Sciatic nerve (tissue), 2 donors: ENCODE measurements at regions not wholly inside any gene's neighbourhood (a gene's known extent, or its start where the extent isn't known, plus 50 kb on each side); places are given as distances from the start of the nearest gene placed in this dataset.

Experiments
- ATAC-seq: fragments of 200-7000 bp; cut with Tn5 transposase; one replicate; pipeline ENCODE4 v1.9.1; 2020; ENCODE audit warnings: mild to moderate bottlenecking, moderate library complexity
- DNase-seq: peaks from one replicate; pipeline ENCODE4 v3.0.0-alpha.2; 2020; ENCODE audit warnings: low spot score
- intact Hi-C: fragments of 100-400 bp; cut with DNase I; formaldehyde crosslinking; loops from one replicate; pipeline ENCODE4 v1.14.2; 2022
- donor health status: DM: no; HTN: no; CAD: no.
- donor health status: DM: no; HTN: no; CAD: no.

DNA sequence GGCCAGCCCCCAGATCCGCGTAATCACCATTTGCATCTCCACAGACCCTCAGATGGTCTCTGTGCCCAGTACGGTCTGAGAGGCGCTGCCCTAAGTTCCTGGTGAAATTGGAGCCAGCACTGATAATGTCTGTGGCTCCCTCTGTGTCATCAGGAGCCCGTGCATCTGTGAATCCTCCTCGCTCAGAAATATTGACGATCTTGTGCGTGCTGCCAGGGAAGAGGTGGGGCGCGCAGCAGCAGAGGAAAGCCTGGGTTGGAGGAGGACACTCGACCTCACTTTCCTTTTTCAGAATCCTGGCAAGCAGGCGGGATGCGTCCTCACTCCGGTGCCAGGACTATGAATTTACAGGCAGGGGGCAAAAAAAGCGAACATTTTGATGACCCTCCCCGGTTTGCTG, 686.1 kb upstream of the SALL3 start:
- intact Hi-C loops = no loop called here
- peak; percentile 22 for ATAC-seq

DNA sequence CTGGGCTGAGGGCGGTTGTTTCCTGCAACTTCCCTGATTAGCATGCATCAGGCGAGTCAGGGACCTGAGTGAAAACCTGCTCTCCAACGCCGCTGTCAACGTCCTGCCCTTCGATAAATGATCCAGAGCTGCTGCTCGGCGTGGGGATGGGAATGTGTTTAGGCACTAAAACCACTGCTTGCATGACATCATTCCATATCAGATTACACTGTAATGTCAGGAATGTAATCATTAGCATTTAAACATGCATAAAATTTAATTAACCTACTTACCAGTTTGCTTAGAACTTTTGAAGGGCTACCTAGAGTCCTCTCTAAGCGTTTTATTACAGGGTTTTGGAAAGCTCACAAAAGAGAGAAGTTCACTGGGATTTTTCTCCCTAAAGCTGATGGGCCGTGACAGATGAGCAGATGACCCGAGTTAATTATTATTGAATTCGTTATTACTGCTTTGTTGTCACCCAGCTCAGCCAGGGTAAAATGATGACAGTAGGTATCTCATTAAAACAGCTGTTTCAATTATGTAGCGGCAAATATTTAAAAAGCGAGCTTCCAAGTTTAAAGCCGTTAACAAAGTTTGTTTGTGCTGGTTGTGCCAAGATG, 685.6 kb upstream of the SALL3 start:
- intact Hi-C loops = no loop called here
- ATAC-seq = no peak
- DNase-seq = no peak

More for the DNA sequence above, 686.1 kb upstream of the SALL3 start:
- no peak for DNase-seq

DNA sequence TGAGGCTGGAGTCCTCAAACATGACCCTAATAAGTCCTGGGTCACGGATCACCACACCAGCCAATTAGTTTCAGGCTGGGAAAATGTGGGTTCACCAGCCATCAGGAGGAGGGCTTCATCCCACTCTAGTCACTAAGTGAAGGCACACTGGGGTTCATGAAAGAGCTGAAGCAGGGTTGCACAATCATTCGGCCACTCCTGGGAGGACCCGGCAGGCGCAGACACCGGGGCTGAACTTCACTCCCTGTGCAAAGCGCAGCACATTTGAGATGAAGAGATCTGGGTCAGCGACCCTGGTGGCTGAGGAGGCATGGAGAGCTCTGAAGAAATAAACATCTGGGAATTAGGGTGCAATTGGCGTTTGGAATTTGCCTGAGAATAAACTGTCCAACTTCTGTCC, 684.4 kb upstream of the SALL3 start:
- intact Hi-C loops = no loop called here
- ATAC-seq (no peak), DNase-seq (no peak)

DNA sequence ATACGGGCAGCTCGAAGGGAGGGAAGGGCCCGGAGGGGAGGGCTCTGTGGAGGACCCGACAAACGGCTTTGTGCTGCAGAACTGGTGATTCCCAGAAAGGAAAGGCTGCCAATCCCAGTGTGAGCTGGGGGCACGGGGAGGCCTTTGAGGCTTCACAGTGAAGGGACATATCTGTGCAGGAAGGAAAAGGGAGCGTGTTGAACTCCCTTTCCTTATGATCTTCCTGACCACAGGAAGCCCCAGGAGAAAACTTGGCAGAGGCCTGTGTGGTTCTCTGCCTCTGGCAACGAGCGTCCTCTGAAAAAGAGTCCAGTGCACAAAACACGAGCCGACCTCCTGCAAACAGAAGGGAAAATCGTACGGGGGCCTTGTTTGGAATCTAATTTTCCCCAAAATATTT, 683.5 kb upstream of the SALL3 start:
- intact Hi-C loops = no loop called here
- no peak for ATAC-seq
- DNase-seq = no peak

DNA sequence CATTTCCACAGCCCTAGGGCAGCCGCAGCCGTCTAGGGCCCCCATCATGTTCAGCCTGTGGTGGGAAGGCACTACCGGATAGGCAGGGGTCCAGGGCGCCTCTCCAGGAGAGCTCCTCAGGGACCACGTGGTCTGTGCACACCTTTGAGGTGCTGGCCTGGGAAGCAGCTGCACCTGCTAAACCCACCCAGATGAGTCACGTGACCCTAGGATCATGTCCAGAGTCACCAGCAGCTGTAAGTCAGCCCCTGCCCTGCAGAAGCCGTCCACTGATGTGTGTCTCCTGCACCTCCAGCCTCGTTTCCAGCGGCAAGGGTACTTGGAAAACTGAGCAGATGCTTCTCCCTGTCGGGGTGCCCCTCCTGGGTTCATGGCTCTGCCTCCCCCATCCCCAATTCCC, 682.6 kb upstream of the SALL3 start:
- intact Hi-C loops = no loop called here

DNA sequence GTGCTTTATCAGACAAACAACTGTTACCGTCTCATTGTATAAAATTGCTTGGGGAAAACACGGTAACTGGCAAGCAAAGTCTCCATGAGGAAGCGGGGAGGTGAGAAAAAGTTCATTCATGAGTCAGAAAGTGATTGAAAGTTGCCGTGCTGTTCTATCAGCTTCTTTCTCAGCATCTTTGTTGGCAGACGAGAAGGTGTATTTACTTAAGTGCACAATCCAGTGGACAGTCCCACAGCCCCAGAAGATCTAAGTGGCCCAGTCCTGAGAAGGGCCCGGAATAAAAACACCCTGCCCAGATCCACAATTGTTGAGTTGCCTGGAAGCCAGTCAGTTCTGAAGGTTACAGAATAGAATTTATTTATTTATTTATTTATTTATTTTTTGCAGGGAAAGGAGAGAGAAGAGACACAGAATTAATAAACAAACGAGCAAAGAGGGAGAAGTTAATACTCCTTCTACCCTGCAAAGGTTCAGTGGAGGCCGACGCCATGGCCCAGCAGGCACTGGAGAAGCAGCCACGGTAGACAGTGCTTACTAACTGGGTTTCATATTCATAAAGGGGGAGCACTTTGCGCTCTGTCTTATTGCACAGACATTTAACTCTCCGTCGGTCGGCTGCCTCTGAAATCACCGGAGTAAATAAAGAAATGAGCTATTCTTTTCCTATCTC, 676.0 kb upstream of the SALL3 start:
- DNase-seq (no peak), ATAC-seq (no peak)
- intact Hi-C loops = no loop called here

More for the DNA sequence above, 682.6 kb upstream of the SALL3 start:
- ATAC-seq = no peak
- DNase-seq = no peak

DNA sequence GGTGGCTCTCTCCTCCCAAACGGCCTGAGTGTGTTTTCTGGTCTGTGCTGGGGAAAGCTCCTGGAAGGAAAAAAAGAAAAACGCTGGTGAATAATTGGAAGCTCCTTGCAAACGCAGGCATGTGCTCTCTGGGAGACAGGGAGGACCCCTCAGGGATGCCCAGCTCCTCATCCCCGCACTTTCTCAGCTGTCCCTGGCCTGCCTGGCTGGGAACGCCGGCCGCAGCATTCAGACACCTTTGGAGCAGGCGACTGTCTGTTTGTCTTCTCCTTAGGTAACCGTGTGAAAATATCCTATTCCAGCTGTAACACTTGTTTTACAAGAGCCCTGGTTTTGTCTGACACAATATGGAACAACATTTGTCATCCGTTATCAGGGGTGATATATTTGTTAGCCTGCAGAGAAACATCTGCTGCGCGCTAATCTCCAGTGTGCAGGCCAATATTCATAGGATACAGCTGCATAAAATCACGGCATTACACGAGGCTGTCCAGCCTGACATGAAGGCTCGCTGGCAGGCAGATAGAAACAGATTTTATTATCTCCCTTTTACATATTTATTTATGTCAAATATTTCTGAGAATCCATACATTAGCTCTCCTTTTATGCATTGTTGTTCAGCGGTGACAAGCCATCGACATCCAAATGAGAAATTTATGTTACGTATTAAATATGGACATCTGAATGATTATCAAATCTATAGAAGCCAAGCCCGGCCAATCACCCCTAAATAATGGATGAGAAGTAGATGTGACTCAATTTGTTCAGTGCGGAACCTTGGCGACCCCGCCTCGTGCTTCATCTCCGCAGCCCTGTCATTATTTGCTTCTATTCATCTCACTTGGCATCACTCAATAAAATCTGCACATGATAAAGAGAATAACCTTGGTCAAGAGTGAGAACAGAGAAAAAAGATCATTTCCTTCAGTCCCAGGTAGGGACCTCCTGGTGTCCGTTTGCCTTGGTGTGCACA, 675.1 kb upstream of the SALL3 start:
- ATAC-seq (no peak), DNase-seq (no peak)
- intact Hi-C loops = no loop called here

DNA sequence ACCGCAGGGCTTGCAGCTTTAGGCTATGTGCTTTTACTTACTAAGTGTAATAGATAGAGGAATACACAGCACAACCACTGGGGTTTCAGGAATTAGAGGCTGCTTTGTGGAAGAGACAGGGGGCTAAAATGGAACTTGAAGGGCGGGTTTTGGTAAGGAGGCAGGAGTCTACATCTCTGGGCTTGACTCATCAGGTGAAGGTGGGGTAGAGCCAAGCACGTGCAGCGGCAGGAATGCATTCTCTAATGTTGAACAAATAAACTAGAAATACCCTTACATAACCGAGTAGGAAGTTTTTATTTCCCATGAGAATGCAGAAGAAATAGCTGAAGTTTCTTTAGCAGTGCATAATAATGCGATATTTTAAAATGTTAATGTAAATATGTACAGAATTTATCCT, 673.8 kb upstream of the SALL3 start:
- no peak for ATAC-seq
- DNase-seq = no peak
- intact Hi-C loops = no loop called here

DNA sequence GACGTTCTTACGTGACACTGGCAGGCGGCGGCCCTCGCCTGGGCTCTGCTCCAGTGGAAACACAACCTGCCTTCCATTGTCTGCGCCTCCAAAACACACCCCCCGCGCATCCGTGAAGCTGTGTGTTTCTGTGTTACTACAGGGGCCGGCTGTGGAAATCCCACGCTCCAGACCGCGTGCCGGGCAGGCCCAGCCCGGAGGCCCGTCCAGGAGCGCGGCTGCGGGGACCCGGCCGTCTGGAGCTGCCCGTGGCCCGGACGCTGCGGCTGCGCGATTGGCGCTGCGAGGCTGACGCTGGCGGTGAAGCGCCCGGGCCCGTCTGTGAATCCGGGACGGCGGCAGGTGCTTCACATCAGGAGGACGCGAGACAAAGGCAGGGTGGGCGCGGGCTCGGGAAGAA, 670.3 kb upstream of the SALL3 start:
- DNase-seq = no peak
- intact Hi-C loops = no loop called here
- ATAC-seq = no peak

DNA sequence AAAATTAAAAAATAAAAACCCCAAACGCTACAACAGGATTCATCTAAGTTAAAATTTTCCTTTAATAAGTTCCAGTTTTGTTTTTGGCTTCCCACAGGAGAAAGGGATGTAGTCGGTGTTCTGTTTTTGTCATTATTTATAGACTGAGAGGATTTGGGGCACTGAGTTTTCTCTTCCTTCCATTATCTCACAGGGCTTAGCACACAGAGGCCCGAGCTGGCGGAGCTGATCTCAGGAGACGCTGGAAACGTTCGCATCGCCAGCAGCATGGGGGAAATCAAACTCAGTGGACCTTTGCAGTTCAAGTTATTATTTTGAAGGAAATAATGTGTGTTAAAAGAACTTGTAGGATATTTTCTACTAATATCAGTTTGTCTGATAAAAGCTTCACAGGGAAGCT, 669.7 kb upstream of the SALL3 start:
- DNase-seq (no peak), ATAC-seq (no peak)
- intact Hi-C loops = no loop called here

DNA sequence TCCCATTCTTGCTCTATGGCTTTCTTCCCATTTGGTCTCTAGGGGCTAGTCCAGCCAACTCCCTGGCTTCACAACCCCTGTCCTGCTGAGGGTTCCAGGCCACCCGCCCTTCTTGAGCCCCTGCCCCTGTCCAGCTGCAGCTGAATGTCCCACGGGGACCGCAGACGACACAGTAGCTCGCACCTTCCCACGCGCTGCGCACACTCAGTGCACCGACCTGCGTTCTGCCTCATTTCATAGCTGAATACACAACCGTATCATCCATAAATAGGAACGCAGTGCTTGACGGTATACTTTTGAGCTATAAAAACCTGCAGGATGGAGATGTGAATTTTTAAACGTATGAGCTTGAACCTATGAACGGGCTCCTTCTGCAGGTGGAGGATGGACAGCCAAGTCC, 660.4 kb upstream of the SALL3 start:
- ATAC-seq = no peak
- DNase-seq = no peak
- intact Hi-C loops = no loop called here

DNA sequence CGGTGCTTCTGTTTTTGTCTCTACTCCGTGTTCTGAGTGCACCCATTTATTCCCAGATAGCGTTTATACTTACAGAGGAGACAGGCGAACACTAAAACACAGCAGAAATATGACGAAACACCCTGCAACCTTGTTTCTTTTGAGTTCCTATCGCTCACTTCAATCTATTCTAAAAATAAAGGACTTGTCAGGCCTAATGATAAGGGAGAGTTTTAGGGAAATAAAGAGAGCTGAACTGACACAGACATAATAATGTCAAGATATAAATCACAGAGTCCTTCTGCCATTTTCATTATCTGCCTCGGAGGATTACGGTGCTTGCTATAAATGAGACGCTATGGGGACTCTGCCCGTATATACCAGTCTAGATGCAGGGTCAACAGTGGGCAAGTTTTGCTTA, 659.7 kb upstream of the SALL3 start:
- DNase-seq = no peak
- intact Hi-C loops = no loop called here
- ATAC-seq = no peak

DNA sequence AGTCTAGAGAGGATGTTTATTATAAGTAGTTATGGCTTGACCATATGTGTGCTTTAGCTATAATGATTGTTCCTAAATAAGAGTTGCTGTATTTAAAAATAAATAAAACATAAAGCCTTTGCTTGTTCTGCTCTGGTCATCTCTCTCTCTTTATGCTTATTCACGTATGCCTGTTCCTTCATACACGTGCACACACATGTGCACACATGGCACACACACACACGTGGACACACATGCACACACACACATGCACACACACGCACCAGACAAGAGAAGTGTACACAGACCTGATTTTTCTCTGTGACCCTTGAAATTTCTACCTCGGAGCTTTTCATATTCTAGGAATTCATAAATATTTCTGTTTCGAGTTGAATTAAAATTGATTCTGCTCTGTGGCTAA, 658.2 kb upstream of the SALL3 start:
- intact Hi-C loops = no loop called here
- DNase-seq (no peak), ATAC-seq (no peak)

DNA sequence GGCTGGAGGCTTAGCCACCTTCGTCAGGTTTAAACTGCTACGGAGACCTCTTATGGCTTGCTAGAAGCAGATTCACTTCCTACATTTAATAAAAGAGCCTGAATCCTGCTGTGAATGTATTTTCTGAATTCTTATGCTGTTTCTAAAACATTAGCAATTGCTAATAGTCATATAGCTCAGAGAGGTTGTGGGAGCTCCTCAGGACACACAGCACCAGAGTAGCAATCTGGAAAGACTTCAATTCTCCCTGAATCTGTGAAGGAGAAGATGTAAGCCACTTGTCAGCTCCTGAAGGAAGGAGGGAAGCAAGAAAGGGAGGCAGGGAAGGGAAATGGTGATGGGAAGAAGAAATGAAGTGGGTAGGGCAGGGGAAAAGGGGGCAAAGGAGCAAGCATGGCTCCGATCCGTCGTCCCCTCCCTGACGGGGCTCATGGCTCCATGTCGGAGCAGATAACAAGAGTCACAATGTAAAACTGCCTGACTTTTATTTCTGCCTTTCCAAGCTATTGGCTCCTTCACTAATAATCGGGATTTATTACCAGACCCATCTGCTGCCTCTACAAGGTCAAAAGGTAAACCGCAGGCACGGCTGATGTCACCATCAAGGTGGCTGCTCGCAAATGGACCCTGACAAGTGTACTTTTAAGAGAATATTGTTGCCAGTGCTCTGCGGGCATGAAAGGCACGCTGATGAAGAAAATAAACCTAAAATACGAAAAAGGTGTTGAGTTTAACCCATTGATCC, 656.0 kb upstream of the SALL3 start:
- intact Hi-C loops = no loop called here
- no peak for DNase-seq
- ATAC-seq = no peak

DNA sequence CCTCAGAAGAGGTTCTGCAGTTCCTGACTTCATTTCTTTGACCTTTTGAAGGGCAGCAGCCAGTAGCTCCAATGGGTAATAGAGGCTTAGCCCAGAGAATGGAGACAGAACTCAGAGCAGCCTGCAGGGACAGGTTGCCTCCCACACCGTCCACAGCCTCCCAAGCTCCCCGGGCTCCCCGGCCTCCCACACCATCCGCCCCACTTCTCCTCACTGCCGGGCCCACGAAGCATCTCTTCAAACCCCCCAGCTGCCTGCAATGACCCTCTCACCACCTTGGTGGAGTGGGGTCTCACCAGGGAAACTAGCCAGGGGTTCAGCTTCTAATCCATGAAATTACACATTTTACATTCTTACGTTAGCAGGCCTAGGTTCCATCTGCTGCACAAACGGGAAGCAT, 652.0 kb upstream of the SALL3 start:
- intact Hi-C loops = no loop called here

DNA sequence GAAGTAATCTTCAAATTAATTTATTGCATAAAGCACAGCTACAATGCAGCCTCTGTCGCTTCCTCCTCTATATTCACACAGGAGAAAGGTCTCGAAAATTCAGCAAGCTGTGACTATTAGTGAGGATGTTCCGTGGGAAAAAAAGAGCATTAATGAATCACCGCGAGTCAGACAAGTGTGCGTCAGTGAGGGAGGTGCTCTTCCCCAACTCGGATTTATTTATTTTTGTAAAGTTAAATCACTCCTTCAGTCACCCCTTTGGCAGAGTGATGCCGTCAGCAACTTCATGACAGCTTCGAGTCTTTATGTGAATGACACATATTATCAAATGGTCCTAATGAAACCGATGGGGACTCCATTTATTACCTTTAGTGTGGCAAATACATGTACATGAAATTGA, 648.9 kb upstream of the SALL3 start:
- ATAC-seq (no peak), DNase-seq (no peak)
- intact Hi-C loops = no loop called here

More for the DNA sequence above, 652.0 kb upstream of the SALL3 start:
- ATAC-seq = no peak
- DNase-seq = no peak

DNA sequence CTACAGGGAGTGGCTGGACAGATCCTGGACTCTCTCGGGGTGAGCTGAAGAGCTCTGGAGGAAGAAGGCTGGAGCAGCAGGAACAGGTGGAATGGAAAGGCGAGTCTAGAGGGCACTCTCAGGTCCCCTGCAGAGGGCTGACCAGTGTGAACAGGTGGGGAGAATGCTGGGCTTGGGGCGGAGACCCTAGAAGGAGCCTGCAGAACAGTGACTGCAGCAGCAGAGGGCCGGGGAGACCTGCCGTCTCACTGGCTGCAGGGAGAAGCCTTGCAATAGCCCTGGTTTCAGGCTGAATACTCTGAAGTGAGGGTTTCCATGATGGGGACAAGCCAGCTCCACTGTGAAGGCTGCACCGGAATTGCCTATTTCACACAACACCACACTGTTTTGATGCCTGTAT, 626.7 kb upstream of the SALL3 start:
- no peak for DNase-seq
- intact Hi-C loops = no loop called here
- no peak for ATAC-seq

DNA sequence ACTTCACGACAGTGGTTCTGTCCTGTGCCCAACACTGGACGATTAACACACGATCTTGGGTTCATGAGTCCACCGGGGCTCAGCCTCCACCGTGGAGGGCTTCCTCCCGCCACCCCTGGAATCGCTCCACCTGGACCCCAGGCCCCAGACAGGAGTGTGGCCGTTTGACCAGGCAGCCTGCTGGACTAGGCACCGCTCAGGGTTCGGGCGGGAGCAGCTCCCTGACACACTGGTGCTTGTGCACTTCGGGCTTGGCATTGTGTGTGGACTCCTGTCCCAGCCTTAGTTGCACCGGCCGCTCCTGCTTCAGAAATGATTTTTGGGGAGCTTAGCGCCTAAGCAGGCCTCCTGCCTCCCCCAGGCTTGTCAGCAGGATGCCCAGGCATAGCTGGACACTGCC, 617.4 kb upstream of the SALL3 start:
- DNase-seq (no peak), ATAC-seq (no peak)
- intact Hi-C loops = no loop called here

DNA sequence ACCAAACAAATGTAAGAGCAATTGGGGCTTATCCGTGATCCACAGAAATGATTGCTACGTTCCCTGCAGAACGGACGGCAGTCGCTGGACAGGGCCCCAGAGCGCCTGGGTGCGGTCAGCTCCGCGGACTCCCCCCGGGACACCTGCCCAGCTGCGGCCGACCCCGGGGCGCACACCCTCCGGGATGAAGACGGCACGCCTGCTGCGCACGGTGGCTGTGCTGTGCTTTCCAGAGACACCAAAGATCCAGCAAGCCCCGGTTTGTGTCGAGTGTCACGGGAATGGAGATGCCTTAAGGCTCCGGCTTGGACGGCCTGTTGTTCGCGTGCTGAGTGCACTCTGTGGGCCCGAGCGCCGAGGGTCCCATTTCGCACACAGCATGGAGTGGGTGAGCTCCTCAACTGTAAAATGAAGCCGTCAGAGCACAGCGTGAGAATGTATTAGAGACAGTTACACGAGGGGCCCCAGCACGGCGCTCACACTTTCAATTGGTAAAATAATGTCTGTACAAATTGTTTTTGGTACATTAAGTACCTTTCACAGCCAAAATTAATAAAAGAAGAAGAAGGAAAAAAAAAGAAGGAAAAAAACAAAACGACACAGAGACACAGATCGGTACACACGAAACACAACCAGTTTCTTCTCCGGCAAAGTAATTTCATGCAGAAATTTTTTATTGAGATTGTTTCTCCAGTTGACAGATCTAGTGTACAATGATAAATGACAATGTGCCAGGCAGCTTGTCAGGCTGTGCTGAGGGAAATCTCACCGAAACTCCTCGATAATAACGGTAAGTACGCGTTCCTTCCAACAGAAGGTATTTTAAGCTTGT, 615.8 kb upstream of the SALL3 start:
- intact Hi-C loops = no loop called here
- DNase-seq (no peak), ATAC-seq (no peak)
